Esophagus squamous epithelium (tissue), 4 donors: ENCODE measurements at regions not wholly inside any gene's neighbourhood (a gene's known extent, or its start where the extent isn't known, plus 50 kb on each side); places are given as distances from the start of the nearest gene placed in this dataset.

Source experiments
- CTCF ChIP-seq, 6 experiments: fragments of 450-650 bp in 4 of 6; fragments of 200-600 bp in 2 of 6; sonication (generic) in 2 of 6; IDR thresholded peaks; one replicate each; pipeline ENCODE4 v1.5.1; 2016 to 2019; ENCODE audit warnings: antibody characterized with exemption in 6 of 6, mild to moderate bottlenecking in 4 of 6, moderate library complexity in 4 of 6
- POLR2A ChIP-seq, 4 donors: fragments of 450-650 bp; IDR thresholded peaks; one replicate each; pipeline ENCODE4 v1.6.1; 2017; ENCODE audit warnings: antibody characterized with exemption in 4 of 4, mild to moderate bottlenecking in 4 of 4, moderate library complexity in 3 of 4

GRCh38 chr12:25384893-25385248 is 134.1 kb upstream of the KRAS start:
- TF ChIP-seq CTCF (IDR thresholded peaks at IDR 0.05) (no peak), POLR2A (IDR thresholded peaks at IDR 0.05) (no peak)
